T47D (cell line): ENCODE measurements at regions not wholly inside any gene's neighbourhood (a gene's known extent, or its start where the extent isn't known, plus 50 kb on each side); places are given as distances from the start of the nearest gene placed in this dataset.

ENCODE experiments used
- DNase-seq, 2 experiments: peaks; one replicate each; pipeline versions ENCODE4 v3.0.0 to v3.0.0-alpha.2; 2011 to 2012; ENCODE audit warnings: low read depth in 1 of 2, low spot score in 1 of 2
- JUND ChIP-seq: IDR thresholded peaks from 2 replicates; pipeline ENCODE4 v1.6.1; 2012; ENCODE audit warnings: low read depth
- in situ Hi-C: cut with HindIII; loops from 2 replicates; pipeline ENCODE4 v1.10.0; 2016; ENCODE audit warnings: low sequenced_read_pairs, low pct_unique_long_range_greater_than_20kb

GRCh38 chr3:23644099-23644498 is 161.7 kb upstream of the UBE2E1 start:
- TF ChIP-seq JUND, result no peak
- in situ Hi-C loops, result no loop called here
- no peak for DNase-seq

- in situ Hi-C loops, result no loop called here
- no peak for DNase-seq
- TF ChIP-seq JUND, result no peak
Measured at GRCh38 chr3:23644676-23645075, 161.1 kb upstream of the UBE2E1 start.

- TF ChIP-seq JUND, result no peak
- DNase-seq, result no peak
- in situ Hi-C loops, result no loop called here
Measured at GRCh38 chr3:23645533-23646183, 160.1 kb upstream of the UBE2E1 start.

GRCh38 chr3:23646184-23646920 is 159.4 kb upstream of the UBE2E1 start:
- DNase-seq, result no peak
- in situ Hi-C loops, result no loop called here
- TF ChIP-seq JUND, result no peak

GRCh38 chr3:23647706-23648258 is 158.0 kb upstream of the UBE2E1 start:
- no peak for DNase-seq
- in situ Hi-C loops, result no loop called here
- no peak for TF ChIP-seq JUND

- in situ Hi-C loops, result no loop called here
- DNase-seq, result peak in 1 of 2 experiments; percentile 19
Measured at GRCh38 chr3:23648326-23648995, 157.3 kb upstream of the UBE2E1 start.

GRCh38 chr3:23648996-23649395 is 156.8 kb upstream of the UBE2E1 start:
- in situ Hi-C loops, result no loop called here
- no peak for DNase-seq
- no peak for TF ChIP-seq JUND

More at GRCh38 chr3:23648326-23648995, 157.3 kb upstream of the UBE2E1 start:
- no peak for TF ChIP-seq JUND

- no peak for TF ChIP-seq JUND
- no peak for DNase-seq
- in situ Hi-C loops, result no loop called here
Measured at GRCh38 chr3:23649448-23649847, 156.3 kb upstream of the UBE2E1 start.

- in situ Hi-C loops, result no loop called here
- no peak for DNase-seq
- TF ChIP-seq JUND, result no peak
Measured at GRCh38 chr3:23650371-23651140, 155.2 kb upstream of the UBE2E1 start.

GRCh38 chr3:23653647-23654525 is 151.9 kb upstream of the UBE2E1 start:
- DNase-seq, result no peak
- TF ChIP-seq JUND, result no peak
- in situ Hi-C loops, result no loop called here

GRCh38 chr3:23654571-23654970 is 151.2 kb upstream of the UBE2E1 start:
- DNase-seq, result peak in 1 of 2 experiments; percentile 14
- in situ Hi-C loops, result no loop called here
- TF ChIP-seq JUND, result no peak
